ENCODE measurements at regions not wholly inside any gene's neighbourhood (a gene's known extent, or its start where the extent isn't known, plus 50 kb on each side); places are given as distances from the start of the nearest gene placed in this dataset.

DNA sequence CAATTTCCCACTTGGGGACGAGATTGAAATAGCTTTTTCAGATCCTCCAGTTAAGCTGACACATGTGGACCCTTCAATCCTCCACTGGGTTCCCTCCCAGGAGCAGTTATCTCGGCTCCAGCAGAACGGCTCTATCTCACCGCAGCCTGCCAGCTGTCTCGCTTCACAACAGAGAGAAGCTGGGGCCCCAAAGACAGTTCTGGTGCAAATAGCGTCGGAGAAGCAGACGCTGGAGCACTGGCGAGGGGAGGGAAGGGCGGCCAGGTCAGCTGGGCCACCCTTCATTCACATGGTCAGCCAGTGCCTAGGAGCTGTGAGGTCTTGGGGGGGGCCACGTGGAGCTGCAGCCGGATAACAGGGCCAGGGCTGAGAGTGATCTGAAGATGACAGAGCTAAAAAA lies 141.3 kb upstream of the SDK2 start:
- TF ChIP-seq POLR2A (IDR thresholded peaks at IDR 0.05) (no peak), CTCF (IDR thresholded peaks at IDR 0.05) (no peak), POLR2AphosphoS5 (IDR thresholded peaks at IDR 0.05) (no peak), EP300 (IDR thresholded peaks at IDR 0.05; ENCODE audit: low read depth) (no peak)

Measured in transverse colon (tissue), 4 donors.